ENCODE measurements at regions not wholly inside any gene's neighbourhood (a gene's known extent, or its start where the extent isn't known, plus 50 kb on each side); places are given as distances from the start of the nearest gene placed in this dataset.

DNA sequence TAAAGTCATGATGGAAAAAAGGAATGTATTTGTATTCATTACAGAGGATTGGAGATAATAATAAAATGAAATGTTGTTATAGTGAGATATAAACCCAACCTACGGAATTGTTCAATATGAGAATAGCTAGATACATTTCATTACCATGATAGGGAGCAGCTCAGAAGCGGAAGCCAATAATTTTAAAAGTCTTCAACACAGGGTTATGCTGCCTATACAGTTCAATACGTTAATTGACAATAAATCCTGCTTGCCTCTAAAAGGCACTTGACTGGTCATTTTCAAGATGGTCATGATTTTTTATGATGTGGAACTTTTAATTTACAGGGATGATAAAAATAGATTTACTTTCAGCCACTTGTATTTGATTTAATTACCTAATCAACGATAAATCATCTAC is 506.8 kb downstream of the TMEM114 start:
- TF ChIP-seq CTCF (IDR thresholded peaks at IDR 0.05; ENCODE audit: insufficient read depth, low read length, poor library complexity, severe bottlenecking): no peak
- no peak for TF ChIP-seq EZH2phosphoT487 (conservative IDR thresholded peaks at IDR 0.05; ENCODE audit: low read length)
